DOHH2 (cell line): ENCODE measurements at regions not wholly inside any gene's neighbourhood (a gene's known extent, or its start where the extent isn't known, plus 50 kb on each side); places are given as distances from the start of the nearest gene placed in this dataset.
"Not testable (repeated sequence)": the region's sequence is repeated elsewhere in the genome, so short reads cannot be mapped to it uniquely, and the experiment has no call there.

Source experiments
- H3F3A ChIP-seq: fragments of 200-600 bp; sonication (generic), shearing (Covaris generic); 2 replicates; pipeline ENCODE4 v1.6.0; 2016; ENCODE audit warnings: antibody characterized with exemption, mild to moderate bottlenecking; ENCODE audit not compliant: control insufficient read depth, insufficient read depth
- H3K27ac ChIP-seq: fragments of 200-600 bp; sonication (generic); 2 replicates; pipeline ENCODE4 v1.5.1; 2014; ENCODE audit warnings: low read depth, mild to moderate bottlenecking, low read length, moderate library complexity
- H3K27me3 ChIP-seq: fragments of 200-600 bp; sonication (generic); 2 replicates; pipeline ENCODE4 v1.6.1; 2014; ENCODE audit warnings: mild to moderate bottlenecking, low read length, mixed read lengths; ENCODE audit not compliant: control insufficient read depth
- H3K36me3 ChIP-seq: fragments of 200-600 bp; sonication (generic); 2 replicates; pipeline ENCODE4 v1.6.1; 2014; ENCODE audit warnings: mild to moderate bottlenecking, low read length, moderate library complexity, mixed read lengths; ENCODE audit not compliant: control insufficient read depth
- H3K4me1 ChIP-seq: fragments of 200-600 bp; sonication (generic); 2 replicates; pipeline ENCODE4 v1.6.1; 2014; ENCODE audit warnings: mild to moderate bottlenecking, low read length, mixed read lengths; ENCODE audit not compliant: control insufficient read depth
- H3K4me2 ChIP-seq: fragments of 200-600 bp; sonication (generic); 2 replicates; pipeline ENCODE4 v1.6.0; 2014; ENCODE audit warnings: mild to moderate bottlenecking, low read length, moderate library complexity
- H3K4me3 ChIP-seq: fragments of 200-600 bp; sonication (generic); 2 replicates; pipeline ENCODE4 v1.5.1; 2014; ENCODE audit warnings: mild to moderate bottlenecking, low read length, mixed read lengths
- H3K79me2 ChIP-seq: fragments of 200-600 bp; sonication (generic); 2 replicates; pipeline ENCODE4 v1.6.1; 2014; ENCODE audit warnings: mild to moderate bottlenecking, low read length, mixed read lengths; ENCODE audit not compliant: control insufficient read depth
- H3K9me2 ChIP-seq: fragments of 200-600 bp; sonication (generic); replicated peaks from 2 replicates; pipeline ENCODE4 v1.6.1; 2014; ENCODE audit warnings: mild to moderate bottlenecking, low read length, mixed read lengths; ENCODE audit not compliant: control insufficient read depth
- H3K9me3 ChIP-seq: fragments of 200-600 bp; sonication (generic); 2 replicates; pipeline ENCODE4 v1.6.1; 2014; ENCODE audit warnings: antibody characterized with exemption, low read length, mixed read lengths; ENCODE audit not compliant: control insufficient read depth, insufficient read depth
- H4K20me1 ChIP-seq: fragments of 200-600 bp; sonication (generic); 2 replicates; pipeline ENCODE4 v1.6.0; 2014; ENCODE audit warnings: low read depth, mild to moderate bottlenecking, antibody characterized with exemption, low read length, moderate library complexity; ENCODE audit not compliant: control insufficient read depth, insufficient read depth
- CTCF ChIP-seq: fragments of 200-600 bp; sonication (generic); IDR thresholded peaks from one replicate; pipeline ENCODE4 v1.5.1; 2014; ENCODE audit warnings: antibody characterized with exemption, mild to moderate bottlenecking, low read depth, low read length; ENCODE audit not compliant: poor library complexity, severe bottlenecking
- EZH2phosphoT487 ChIP-seq: fragments of 200-600 bp; sonication (generic); IDR thresholded peaks from 2 replicates; pipeline ENCODE4 v1.6.1; 2017; ENCODE audit warnings: borderline replicate concordance, mild to moderate bottlenecking, antibody characterized with exemption, low read length, moderate library complexity, mixed read lengths

- Histone ChIP-seq H3K4me2 (no peak overlapping the region), H3K36me3 (no peaks in the 10 kb centered on the region), H3K79me2 (no peaks in the 10 kb centered on the region), H3K4me3 (no peak overlapping the region), H3K27ac (no peak overlapping the region), H3K4me1 (peaks cover 18% of the 10 kb centered on the region), H3F3A (peaks cover 3% of the 10 kb centered on the region; the same call in 1 of the 2 replicates), H3K27me3 (peaks cover 68% of the 10 kb centered on the region), H3K9me2 (no peaks in the 10 kb centered on the region), H4K20me1 (peaks cover 12% of the 10 kb centered on the region), H3K9me3 (no peaks in the 10 kb centered on the region)
- TF ChIP-seq EZH2phosphoT487, result no peak
- TF ChIP-seq CTCF, result no peak
Measured at GRCh38 chr20:1801225-1801928, 93.8 kb upstream of the SIRPA start.

- no peak for TF ChIP-seq EZH2phosphoT487
- peak; percentile 35 for TF ChIP-seq CTCF
- Histone ChIP-seq H4K20me1 (peaks cover 12% of the 10 kb centered on the region), H3K9me3 (no peaks in the 10 kb centered on the region), H3K4me3 (no peak overlapping the region), H3K4me2 (no peak overlapping the region), H3K79me2 (no peaks in the 10 kb centered on the region), H3K4me1 (peaks cover 18% of the 10 kb centered on the region), H3F3A (peaks cover 3% of the 10 kb centered on the region; the same call in 1 of the 2 replicates), H3K27ac (no peak overlapping the region), H3K27me3 (peaks cover 63% of the 10 kb centered on the region), H3K36me3 (no peaks in the 10 kb centered on the region), H3K9me2 (no peaks in the 10 kb centered on the region)
Measured at GRCh38 chr20:1800777-1801176, 94.4 kb upstream of the SIRPA start.

GRCh38 chr20:1800180-1800579 lies 95.0 kb upstream of the SIRPA start:
- Histone ChIP-seq H3K4me3 (no peak overlapping the region), H3K36me3 (no peaks in the 10 kb centered on the region), H3K27me3 (peaks cover 60% of the 10 kb centered on the region), H3F3A (peaks cover 3% of the 10 kb centered on the region; the same call in 1 of the 2 replicates), H3K4me2 (no peak overlapping the region), H3K79me2 (no peaks in the 10 kb centered on the region), H3K27ac (no peak overlapping the region), H3K4me1 (peaks cover 18% of the 10 kb centered on the region), H4K20me1 (peaks cover 12% of the 10 kb centered on the region), H3K9me2 (no peaks in the 10 kb centered on the region), H3K9me3 (no peaks in the 10 kb centered on the region)
- no peak for TF ChIP-seq EZH2phosphoT487

GRCh38 chr20:1799746-1800145 lies 95.5 kb upstream of the SIRPA start:
- not testable (repeated sequence) for H3K27ac ChIP-seq

More at GRCh38 chr20:1799746-1800145, 95.5 kb upstream of the SIRPA start:
- not testable (repeated sequence) for H3K36me3 ChIP-seq, H3K4me2 ChIP-seq, H3K79me2 ChIP-seq, H3F3A ChIP-seq, H3K9me2 ChIP-seq, H3K9me3 ChIP-seq, H3K4me3 ChIP-seq
- peaks cover 59% of the 10 kb centered on the region for H3K27me3 ChIP-seq
- peaks cover 11% of the 10 kb centered on the region for H4K20me1 ChIP-seq
- peaks cover 18% of the 10 kb centered on the region for H3K4me1 ChIP-seq
